WTC11 (cell line): ENCODE measurements at regions not wholly inside any gene's neighbourhood (a gene's known extent, or its start where the extent isn't known, plus 50 kb on each side); places are given as distances from the start of the nearest gene placed in this dataset.

Experiments used
- ETV6 ChIP-seq: sonication (generic); formaldehyde crosslinking; IDR thresholded peaks from 2 replicates; pipeline ENCODE4 v1.8.1; 2022; ENCODE audit warnings: mild to moderate bottlenecking, missing genetic modification reagents
- TEAD4 ChIP-seq: sonication (generic); formaldehyde crosslinking; IDR thresholded peaks from 2 replicates; pipeline ENCODE4 v1.8.0; 2022; ENCODE audit warnings: mild to moderate bottlenecking, missing genetic modification reagents
- ZNF232 ChIP-seq: sonication (generic); formaldehyde crosslinking; IDR thresholded peaks from 2 replicates; pipeline ENCODE4 v1.8.0; 2022; ENCODE audit warnings: mild to moderate bottlenecking, missing genetic modification reagents
- TF ChIP-seq, protein P1 (sequence below): sonication (generic); formaldehyde crosslinking; IDR thresholded peaks from 2 replicates; pipeline ENCODE4 v1.8.0; 2022; ENCODE audit warnings: mild to moderate bottlenecking, missing genetic modification reagents
- TF ChIP-seq, protein P2 (sequence below): sonication (generic); formaldehyde crosslinking; IDR thresholded peaks from 2 replicates; pipeline ENCODE4 v1.8.1; 2023; ENCODE audit warnings: mild to moderate bottlenecking, missing genetic modification reagents, moderate library complexity
- TF ChIP-seq, protein P3 (sequence below): fragments of 200-600 bp; IDR thresholded peaks from 2 replicates; pipeline ENCODE4 v1.8.0; 2022; ENCODE audit warnings: antibody characterized with exemption
- TF ChIP-seq, protein P4 (sequence below): sonication (generic); formaldehyde crosslinking; IDR thresholded peaks from 2 replicates; pipeline ENCODE4 v1.8.0; 2022; ENCODE audit warnings: mild to moderate bottlenecking, missing genetic modification reagents
- TF ChIP-seq, protein P5 (sequence below): sonication (generic); formaldehyde crosslinking; IDR thresholded peaks from 2 replicates; pipeline ENCODE4 v1.8.1; 2023; ENCODE audit warnings: mild to moderate bottlenecking, missing genetic modification reagents, borderline replicate concordance

DNA sequence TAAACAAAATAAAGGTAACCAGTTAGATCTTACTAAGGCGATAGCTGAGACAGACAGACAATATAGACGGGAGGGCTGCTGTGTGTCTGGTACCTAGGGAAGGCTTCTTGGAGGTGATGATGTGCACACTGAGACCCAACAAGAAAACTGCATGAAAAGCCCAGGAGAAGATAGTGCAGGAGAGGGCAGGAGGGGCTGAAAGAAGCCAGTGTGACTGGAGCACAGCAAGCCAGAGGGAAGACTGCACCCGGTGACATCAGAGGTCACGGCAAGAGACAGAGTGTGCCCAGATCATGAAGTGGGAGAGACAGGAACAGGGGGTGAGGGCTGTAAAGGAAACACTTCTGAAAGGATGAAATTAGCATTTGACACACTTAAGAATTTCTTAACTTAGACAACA is 266.3 kb downstream of the BRD1 start:
- TF ChIP-seq, protein P1, sequence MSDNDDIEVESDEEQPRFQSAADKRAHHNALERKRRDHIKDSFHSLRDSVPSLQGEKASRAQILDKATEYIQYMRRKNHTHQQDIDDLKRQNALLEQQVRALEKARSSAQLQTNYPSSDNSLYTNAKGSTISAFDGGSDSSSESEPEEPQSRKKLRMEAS, result no peak
- TF ChIP-seq, protein P2, sequence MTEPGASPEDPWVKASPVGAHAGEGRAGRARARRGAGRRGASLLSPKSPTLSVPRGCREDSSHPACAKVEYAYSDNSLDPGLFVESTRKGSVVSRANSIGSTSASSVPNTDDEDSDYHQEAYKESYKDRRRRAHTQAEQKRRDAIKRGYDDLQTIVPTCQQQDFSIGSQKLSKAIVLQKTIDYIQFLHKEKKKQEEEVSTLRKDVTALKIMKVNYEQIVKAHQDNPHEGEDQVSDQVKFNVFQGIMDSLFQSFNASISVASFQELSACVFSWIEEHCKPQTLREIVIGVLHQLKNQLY (CRISPR knock-in tag), result no peak
- TF ChIP-seq ZNF232 (no peak), ETV6 (CRISPR knock-in tag) (no peak), TEAD4 (CRISPR knock-in tag) (no peak)
- TF ChIP-seq, protein P3, sequence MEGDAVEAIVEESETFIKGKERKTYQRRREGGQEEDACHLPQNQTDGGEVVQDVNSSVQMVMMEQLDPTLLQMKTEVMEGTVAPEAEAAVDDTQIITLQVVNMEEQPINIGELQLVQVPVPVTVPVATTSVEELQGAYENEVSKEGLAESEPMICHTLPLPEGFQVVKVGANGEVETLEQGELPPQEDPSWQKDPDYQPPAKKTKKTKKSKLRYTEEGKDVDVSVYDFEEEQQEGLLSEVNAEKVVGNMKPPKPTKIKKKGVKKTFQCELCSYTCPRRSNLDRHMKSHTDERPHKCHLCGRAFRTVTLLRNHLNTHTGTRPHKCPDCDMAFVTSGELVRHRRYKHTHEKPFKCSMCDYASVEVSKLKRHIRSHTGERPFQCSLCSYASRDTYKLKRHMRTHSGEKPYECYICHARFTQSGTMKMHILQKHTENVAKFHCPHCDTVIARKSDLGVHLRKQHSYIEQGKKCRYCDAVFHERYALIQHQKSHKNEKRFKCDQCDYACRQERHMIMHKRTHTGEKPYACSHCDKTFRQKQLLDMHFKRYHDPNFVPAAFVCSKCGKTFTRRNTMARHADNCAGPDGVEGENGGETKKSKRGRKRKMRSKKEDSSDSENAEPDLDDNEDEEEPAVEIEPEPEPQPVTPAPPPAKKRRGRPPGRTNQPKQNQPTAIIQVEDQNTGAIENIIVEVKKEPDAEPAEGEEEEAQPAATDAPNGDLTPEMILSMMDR, result no peak
- TF ChIP-seq, protein P4, sequence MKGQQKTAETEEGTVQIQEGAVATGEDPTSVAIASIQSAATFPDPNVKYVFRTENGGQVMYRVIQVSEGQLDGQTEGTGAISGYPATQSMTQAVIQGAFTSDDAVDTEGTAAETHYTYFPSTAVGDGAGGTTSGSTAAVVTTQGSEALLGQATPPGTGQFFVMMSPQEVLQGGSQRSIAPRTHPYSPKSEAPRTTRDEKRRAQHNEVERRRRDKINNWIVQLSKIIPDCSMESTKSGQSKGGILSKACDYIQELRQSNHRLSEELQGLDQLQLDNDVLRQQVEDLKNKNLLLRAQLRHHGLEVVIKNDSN, result no peak
- TF ChIP-seq, protein P5, sequence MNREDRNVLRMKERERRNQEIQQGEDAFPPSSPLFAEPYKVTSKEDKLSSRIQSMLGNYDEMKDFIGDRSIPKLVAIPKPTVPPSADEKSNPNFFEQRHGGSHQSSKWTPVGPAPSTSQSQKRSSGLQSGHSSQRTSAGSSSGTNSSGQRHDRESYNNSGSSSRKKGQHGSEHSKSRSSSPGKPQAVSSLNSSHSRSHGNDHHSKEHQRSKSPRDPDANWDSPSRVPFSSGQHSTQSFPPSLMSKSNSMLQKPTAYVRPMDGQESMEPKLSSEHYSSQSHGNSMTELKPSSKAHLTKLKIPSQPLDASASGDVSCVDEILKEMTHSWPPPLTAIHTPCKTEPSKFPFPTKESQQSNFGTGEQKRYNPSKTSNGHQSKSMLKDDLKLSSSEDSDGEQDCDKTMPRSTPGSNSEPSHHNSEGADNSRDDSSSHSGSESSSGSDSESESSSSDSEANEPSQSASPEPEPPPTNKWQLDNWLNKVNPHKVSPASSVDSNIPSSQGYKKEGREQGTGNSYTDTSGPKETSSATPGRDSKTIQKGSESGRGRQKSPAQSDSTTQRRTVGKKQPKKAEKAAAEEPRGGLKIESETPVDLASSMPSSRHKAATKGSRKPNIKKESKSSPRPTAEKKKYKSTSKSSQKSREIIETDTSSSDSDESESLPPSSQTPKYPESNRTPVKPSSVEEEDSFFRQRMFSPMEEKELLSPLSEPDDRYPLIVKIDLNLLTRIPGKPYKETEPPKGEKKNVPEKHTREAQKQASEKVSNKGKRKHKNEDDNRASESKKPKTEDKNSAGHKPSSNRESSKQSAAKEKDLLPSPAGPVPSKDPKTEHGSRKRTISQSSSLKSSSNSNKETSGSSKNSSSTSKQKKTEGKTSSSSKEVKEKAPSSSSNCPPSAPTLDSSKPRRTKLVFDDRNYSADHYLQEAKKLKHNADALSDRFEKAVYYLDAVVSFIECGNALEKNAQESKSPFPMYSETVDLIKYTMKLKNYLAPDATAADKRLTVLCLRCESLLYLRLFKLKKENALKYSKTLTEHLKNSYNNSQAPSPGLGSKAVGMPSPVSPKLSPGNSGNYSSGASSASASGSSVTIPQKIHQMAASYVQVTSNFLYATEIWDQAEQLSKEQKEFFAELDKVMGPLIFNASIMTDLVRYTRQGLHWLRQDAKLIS (CRISPR knock-in tag), result no peak
